A549 (cell line): ENCODE measurements at regions not wholly inside any gene's neighbourhood (a gene's known extent, or its start where the extent isn't known, plus 50 kb on each side); places are given as distances from the start of the nearest gene placed in this dataset.

Experiments used
- ATAC-seq, 2 experiments: fragments of 200-7000 bp in 1 of 2; fragments of >200 bp in 1 of 2; cut with Nextera tagmentation in 1 of 2; cut with Tn5 transposase in 1 of 2; 3 replicates each; pipeline versions ENCODE4 v1.8.0 to v1.9.1; 2018 to 2020; ENCODE audit warnings: mild to moderate bottlenecking in 1 of 2, moderate library complexity in 1 of 2
- CTCF ChIA-PET: fragments of 300-600 bp; sonication (Branson Sonifier 250); formaldehyde crosslinking; extraction: SDS; loops from one replicate; lab custom pipeline; 2021; ENCODE audit warnings: antibody characterized with exemption, inconsistent platforms; lab: Yijun Ruan, JAX
- POLR2A ChIA-PET: fragments of 350-600 bp; formaldehyde crosslinking; extraction: SDS; loops from one replicate; lab custom pipeline; 2021; ENCODE audit warnings: antibody characterized with exemption, inconsistent platforms; lab: Yijun Ruan, JAX
- DNase-seq, 2 experiments: peaks; one replicate each; pipeline versions ENCODE4 v3.0.0 to v3.0.0-alpha.2; 2011 to 2016; ENCODE audit warnings: low read depth in 1 of 2, low spot score in 1 of 2
- FAIRE-seq: peaks from 2 replicates; lab custom pipeline; 2011; peaks lifted over from hg19 to GRCh38; lab: Jason Lieb, UNC
- H3K27ac ChIP-seq, 2 experiments: fragments of >200 bp; sonication (Bioruptor Twin); formaldehyde crosslinking; 3 replicates each; pipeline ENCODE4 v1.5.1; 2016 to 2017
- H3K4me1 ChIP-seq: fragments of >200 bp; sonication (Bioruptor Twin); formaldehyde crosslinking; 3 replicates; pipeline ENCODE4 v1.6.1; 2016
- H3K4me2 ChIP-seq: fragments of >200 bp; sonication (Bioruptor Twin); formaldehyde crosslinking; 3 replicates; pipeline ENCODE4 v1.6.1; 2016
- H3K4me3 ChIP-seq: fragments of >200 bp; sonication (Bioruptor Twin); formaldehyde crosslinking; 3 replicates; pipeline ENCODE4 v1.5.1; 2016
- H3K9me3 ChIP-seq: fragments of >200 bp; sonication (Bioruptor Twin); formaldehyde crosslinking; 3 replicates; pipeline ENCODE4 v1.6.1; 2016
- BHLHE40 ChIP-seq: IDR thresholded peaks from 2 replicates; pipeline ENCODE4 v1.6.1; 2012; ENCODE audit warnings: low read depth, low read length, inconsistent platforms
- CTCF ChIP-seq: fragments of >200 bp; sonication (Bioruptor Twin); formaldehyde crosslinking; IDR thresholded peaks from 3 replicates; pipeline ENCODE4 v1.5.1; 2016
- EHF ChIP-seq: fragments of 250-450 bp; sonication (Bioruptor Pico); IDR thresholded peaks from 2 replicates; pipeline ENCODE4 v1.5.0; 2020; ENCODE audit warnings: mild to moderate bottlenecking
- EHMT2 ChIP-seq: fragments of 200-600 bp; sonication (generic); IDR thresholded peaks from 2 replicates; pipeline ENCODE4 v1.6.1; 2016; ENCODE audit warnings: antibody characterized with exemption, low read depth, mild to moderate bottlenecking, moderate library complexity
- EP300 ChIP-seq, 2 experiments: fragments of >200 bp; sonication (Bioruptor Twin); formaldehyde crosslinking; IDR thresholded peaks; 2 replicates in 1 of 2; 3 replicates in 1 of 2; pipeline ENCODE4 v1.6.1; 2016 to 2017
- GATA3 ChIP-seq: IDR thresholded peaks from 2 replicates; pipeline ENCODE4 v1.6.1; 2012; ENCODE audit warnings: borderline replicate concordance
- HDAC2 ChIP-seq: fragments of 200-600 bp; sonication (generic); IDR thresholded peaks from 2 replicates; pipeline ENCODE4 v1.6.1; 2016
- JUN ChIP-seq, 2 experiments: fragments of >200 bp; sonication (Bioruptor Twin); formaldehyde crosslinking; IDR thresholded peaks; 2 replicates in 1 of 2; 3 replicates in 1 of 2; pipeline ENCODE4 v1.6.1; 2016 to 2017
- JUNB ChIP-seq: fragments of >200 bp; sonication (Bioruptor Twin); formaldehyde crosslinking; IDR thresholded peaks from 2 replicates; pipeline ENCODE4 v1.6.1; 2016
- KDM5A ChIP-seq: fragments of 200-600 bp; sonication (generic); IDR thresholded peaks from 2 replicates; pipeline ENCODE4 v1.6.1; 2016; ENCODE audit warnings: antibody characterized with exemption, mild to moderate bottlenecking
- MAFK ChIP-seq: fragments of 450-650 bp; IDR thresholded peaks from 2 replicates; pipeline ENCODE4 v1.6.1; 2014; ENCODE audit not compliant: partially characterized antibody
- MAX ChIP-seq: IDR thresholded peaks from 2 replicates; pipeline ENCODE4 v1.6.1; 2012
- NFE2L2 ChIP-seq: fragments of 150-350 bp; conservative IDR thresholded peaks from 2 replicates; pipeline ENCODE4 v1.6.1; 2014; ENCODE audit warnings: low read length
- PBX3 ChIP-seq: IDR thresholded peaks from 2 replicates; pipeline ENCODE4 v1.6.1; 2012
- POLR2A ChIP-seq: IDR thresholded peaks from 2 replicates; pipeline ENCODE4 v1.6.1; 2012; ENCODE audit warnings: mild to moderate bottlenecking, low read length
- RNF2 ChIP-seq: fragments of 200-600 bp; sonication (generic); IDR thresholded peaks from 2 replicates; pipeline ENCODE4 v1.6.1; 2016; ENCODE audit warnings: low read depth, mild to moderate bottlenecking, antibody characterized with exemption, moderate library complexity, borderline replicate concordance
- SMC3 ChIP-seq: fragments of >200 bp; sonication (Bioruptor Twin); formaldehyde crosslinking; IDR thresholded peaks from 3 replicates; pipeline ENCODE4 v1.6.1; 2018; ENCODE audit warnings: inconsistent platforms
- SREBF2 ChIP-seq: fragments of 450-650 bp; IDR thresholded peaks from 2 replicates; pipeline ENCODE4 v1.6.1; 2014; ENCODE audit warnings: mild to moderate bottlenecking, moderate library complexity
- ZFP36 ChIP-seq: fragments of 450-650 bp; IDR thresholded peaks from 2 replicates; pipeline ENCODE4 v1.6.1; 2014; ENCODE audit warnings: borderline replicate concordance; ENCODE audit not compliant: partially characterized antibody
- WGBS: methylation state at CpG from one replicate; pipeline ENCODE4 v1.1.6; 2017; ENCODE audit errors: missing lambda C conversion rate; 5-methylcytosine and 5-hydroxymethylcytosine counted together
- TF ChIP-seq, protein P1 (sequence below): fragments of 250-450 bp; sonication (Bioruptor Pico); IDR thresholded peaks from 2 replicates; pipeline ENCODE4 v1.5.0; 2020; ENCODE audit warnings: low read depth, mild to moderate bottlenecking, moderate library complexity
- TF ChIP-seq, protein P2 (sequence below): fragments of 450-650 bp; IDR thresholded peaks from 2 replicates; pipeline ENCODE4 v1.6.1; 2014; ENCODE audit warnings: antibody characterized with exemption
- TF ChIP-seq, protein P3 (sequence below): fragments of 200-600 bp; sonication (generic); IDR thresholded peaks from 2 replicates; pipeline ENCODE4 v1.6.1; 2016; ENCODE audit warnings: antibody characterized with exemption, mild to moderate bottlenecking, moderate library complexity

GRCh38 chr13:22130254-22130653 lies 459.4 kb downstream of the FGF9 start:
- TF ChIP-seq BHLHE40 (no peak), MAX (no peak), NFE2L2 (no peak), MAFK (peak; percentile 17), HDAC2 (no peak)
- H3K9me3 ChIP-seq = no peaks in the 10 kb centered on the region
- 4% methylated on average over 1 of the region's 1 CpG for WGBS
- ChIA-PET POLR2A (no interaction called here), CTCF (no interaction called here)
- no peak overlapping the region for H3K27ac ChIP-seq
- FAIRE-seq = no peak
- DNase-seq = no peak
- H3K4me3 ChIP-seq = no peak overlapping the region
- no peak overlapping the region for H3K4me2 ChIP-seq
- ATAC-seq = no peak
- no peaks in the 10 kb centered on the region for H3K4me1 ChIP-seq

- CTCF ChIA-PET = no interaction called here
- DNase-seq (no peak), ATAC-seq (no peak), FAIRE-seq (no peak)
- POLR2A ChIA-PET = no interaction called here
- Histone ChIP-seq H3K27ac (no peak overlapping the region), H3K9me3 (no peaks in the 10 kb centered on the region), H3K4me2 (no peak overlapping the region), H3K4me1 (no peaks in the 10 kb centered on the region), H3K4me3 (no peak overlapping the region)
- 52% methylated on average over 4 of the region's 4 CpGs for WGBS
- TF ChIP-seq EHF (CRISPR knock-in tag) (no peak), PBX3 (no peak), JUNB (no peak), SMC3 (no peak)
- TF ChIP-seq, protein P1, sequence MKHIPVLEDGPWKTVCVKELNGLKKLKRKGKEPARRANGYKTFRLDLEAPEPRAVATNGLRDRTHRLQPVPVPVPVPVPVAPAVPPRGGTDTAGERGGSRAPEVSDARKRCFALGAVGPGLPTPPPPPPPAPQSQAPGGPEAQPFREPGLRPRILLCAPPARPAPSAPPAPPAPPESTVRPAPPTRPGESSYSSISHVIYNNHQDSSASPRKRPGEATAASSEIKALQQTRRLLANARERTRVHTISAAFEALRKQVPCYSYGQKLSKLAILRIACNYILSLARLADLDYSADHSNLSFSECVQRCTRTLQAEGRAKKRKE (CRISPR knock-in tag) = no peak
Observed at GRCh38 chr13:22134261-22134660, 463.4 kb downstream of the FGF9 start.

- Histone ChIP-seq H3K4me3 (no peak overlapping the region), H3K9me3 (no peaks in the 10 kb centered on the region), H3K27ac (no peak overlapping the region), H3K4me2 (no peak overlapping the region), H3K4me1 (no peaks in the 10 kb centered on the region)
- ATAC-seq (no peak), DNase-seq (no peak), FAIRE-seq (no peak)
- 36% methylated on average over 6 of the region's 6 CpGs for WGBS
- POLR2A ChIA-PET = no interaction called here
- CTCF ChIA-PET = no interaction called here
- TF ChIP-seq GATA3 (no peak), PBX3 (no peak), RNF2 (no peak), MAFK (no peak), JUN (IDR thresholded peaks at IDR 0.05) (no peak), EHMT2 (no peak), HDAC2 (no peak), SREBF2 (no peak), EHF (CRISPR knock-in tag) (no peak), EP300 (IDR thresholded peaks at IDR 0.05) (no peak), POLR2A (no peak), ZFP36 (no peak), CTCF (no peak), KDM5A (no peak)
- TF ChIP-seq, protein P2, sequence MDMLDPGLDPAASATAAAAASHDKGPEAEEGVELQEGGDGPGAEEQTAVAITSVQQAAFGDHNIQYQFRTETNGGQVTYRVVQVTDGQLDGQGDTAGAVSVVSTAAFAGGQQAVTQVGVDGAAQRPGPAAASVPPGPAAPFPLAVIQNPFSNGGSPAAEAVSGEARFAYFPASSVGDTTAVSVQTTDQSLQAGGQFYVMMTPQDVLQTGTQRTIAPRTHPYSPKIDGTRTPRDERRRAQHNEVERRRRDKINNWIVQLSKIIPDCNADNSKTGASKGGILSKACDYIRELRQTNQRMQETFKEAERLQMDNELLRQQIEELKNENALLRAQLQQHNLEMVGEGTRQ = no peak
- TF ChIP-seq, protein P1 (CRISPR knock-in tag) = no peak
- TF ChIP-seq, protein P3, sequence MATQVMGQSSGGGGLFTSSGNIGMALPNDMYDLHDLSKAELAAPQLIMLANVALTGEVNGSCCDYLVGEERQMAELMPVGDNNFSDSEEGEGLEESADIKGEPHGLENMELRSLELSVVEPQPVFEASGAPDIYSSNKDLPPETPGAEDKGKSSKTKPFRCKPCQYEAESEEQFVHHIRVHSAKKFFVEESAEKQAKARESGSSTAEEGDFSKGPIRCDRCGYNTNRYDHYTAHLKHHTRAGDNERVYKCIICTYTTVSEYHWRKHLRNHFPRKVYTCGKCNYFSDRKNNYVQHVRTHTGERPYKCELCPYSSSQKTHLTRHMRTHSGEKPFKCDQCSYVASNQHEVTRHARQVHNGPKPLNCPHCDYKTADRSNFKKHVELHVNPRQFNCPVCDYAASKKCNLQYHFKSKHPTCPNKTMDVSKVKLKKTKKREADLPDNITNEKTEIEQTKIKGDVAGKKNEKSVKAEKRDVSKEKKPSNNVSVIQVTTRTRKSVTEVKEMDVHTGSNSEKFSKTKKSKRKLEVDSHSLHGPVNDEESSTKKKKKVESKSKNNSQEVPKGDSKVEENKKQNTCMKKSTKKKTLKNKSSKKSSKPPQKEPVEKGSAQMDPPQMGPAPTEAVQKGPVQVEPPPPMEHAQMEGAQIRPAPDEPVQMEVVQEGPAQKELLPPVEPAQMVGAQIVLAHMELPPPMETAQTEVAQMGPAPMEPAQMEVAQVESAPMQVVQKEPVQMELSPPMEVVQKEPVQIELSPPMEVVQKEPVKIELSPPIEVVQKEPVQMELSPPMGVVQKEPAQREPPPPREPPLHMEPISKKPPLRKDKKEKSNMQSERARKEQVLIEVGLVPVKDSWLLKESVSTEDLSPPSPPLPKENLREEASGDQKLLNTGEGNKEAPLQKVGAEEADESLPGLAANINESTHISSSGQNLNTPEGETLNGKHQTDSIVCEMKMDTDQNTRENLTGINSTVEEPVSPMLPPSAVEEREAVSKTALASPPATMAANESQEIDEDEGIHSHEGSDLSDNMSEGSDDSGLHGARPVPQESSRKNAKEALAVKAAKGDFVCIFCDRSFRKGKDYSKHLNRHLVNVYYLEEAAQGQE = no peak
Observed at GRCh38 chr13:22135446-22135845, 464.6 kb downstream of the FGF9 start.
